Neural cell (in vitro differentiated cells): ENCODE measurements at regions not wholly inside any gene's neighbourhood (a gene's known extent, or its start where the extent isn't known, plus 50 kb on each side); places are given as distances from the start of the nearest gene placed in this dataset.

ENCODE experiments used
- H2AFZ ChIP-seq: fragments of 200-600, 300-800 bp; sonication (generic), shearing (Covaris generic); 2 replicates; pipeline ENCODE4 v1.6.0; 2014; ENCODE audit warnings: low read depth, mild to moderate bottlenecking, antibody characterized with exemption, low read length, moderate library complexity
- H3F3A ChIP-seq: fragments of 200-600 bp; shearing (Covaris generic); 2 replicates; pipeline ENCODE4 v1.6.1; 2016; ENCODE audit warnings: mild to moderate bottlenecking, moderate library complexity, mixed read lengths, antibody characterized with exemption, low read length; ENCODE audit not compliant: insufficient read depth, poor library complexity, severe bottlenecking
- H3K27ac ChIP-seq: fragments of 200-600, 300-800 bp; sonication (generic), shearing (Covaris generic); 2 replicates; pipeline ENCODE4 v1.5.1; 2014; ENCODE audit warnings: mild to moderate bottlenecking, low read length, moderate library complexity
- H3K27me3 ChIP-seq: fragments of 300-800, 200-600 bp; sonication (generic), shearing (Covaris generic); 2 replicates; pipeline ENCODE4 v1.6.0; 2014; ENCODE audit warnings: mild to moderate bottlenecking, low read depth, low read length, moderate library complexity; ENCODE audit not compliant: insufficient read depth
- H3K36me3 ChIP-seq: fragments of 300-800, 200-600 bp; sonication (generic), shearing (Covaris generic); 2 replicates; pipeline ENCODE4 v1.5.1; 2014; ENCODE audit warnings: mild to moderate bottlenecking, antibody characterized with exemption, low read length, moderate library complexity; ENCODE audit not compliant: insufficient read depth
- H3K4me2 ChIP-seq: fragments of 300-800, 200-600 bp; sonication (generic), shearing (Covaris generic); 2 replicates; pipeline ENCODE4 v1.6.0; 2014; ENCODE audit warnings: mild to moderate bottlenecking, low read length
- H3K4me3 ChIP-seq: fragments of 300-800, 200-600 bp; sonication (generic), shearing (Covaris generic); 2 replicates; pipeline ENCODE4 v1.5.1; 2014; ENCODE audit warnings: mild to moderate bottlenecking, low read length, moderate library complexity
- H3K79me2 ChIP-seq: fragments of 200-600 bp; shearing (Covaris generic); replicated peaks from 2 replicates; pipeline ENCODE4 v1.6.0; 2014; ENCODE audit warnings: mild to moderate bottlenecking, low read length, moderate library complexity; ENCODE audit not compliant: insufficient read depth
- H3K9ac ChIP-seq: fragments of 300-800, 200-600 bp; sonication (generic), shearing (Covaris generic); 2 replicates; pipeline ENCODE4 v1.6.1; 2016; ENCODE audit warnings: mild to moderate bottlenecking, low read length, mixed read lengths
- H3K9me2 ChIP-seq: fragments of 200-600 bp; shearing (Covaris generic); 2 replicates; pipeline ENCODE4 v1.6.1; 2016; ENCODE audit warnings: mild to moderate bottlenecking, low read length, mixed read lengths; ENCODE audit not compliant: insufficient read depth
- H3K9me3 ChIP-seq: fragments of 200-600, 300-800 bp; sonication (generic), shearing (Covaris generic); 2 replicates; pipeline ENCODE4 v1.6.1; 2016; ENCODE audit warnings: mild to moderate bottlenecking, mixed run types, low read length, moderate library complexity, mixed read lengths
- H4K20me1 ChIP-seq: fragments of 200-600 bp; shearing (Covaris generic); 2 replicates; pipeline ENCODE4 v1.6.1; 2016; ENCODE audit warnings: mild to moderate bottlenecking, mixed run types; ENCODE audit not compliant: insufficient read depth
- EP300 ChIP-seq: fragments of 450-650 bp; conservative IDR thresholded peaks from 2 replicates; pipeline ENCODE4 v1.6.1; 2014; ENCODE audit warnings: antibody characterized with exemption, mild to moderate bottlenecking, moderate library complexity; ENCODE audit not compliant: poor library complexity, severe bottlenecking
- EZH2 ChIP-seq: fragments of 200-600, 300-800 bp; shearing (Covaris generic), sonication (generic); IDR thresholded peaks from 2 replicates; pipeline ENCODE4 v1.6.1; 2014; ENCODE audit warnings: antibody characterized with exemption, low read length, borderline replicate concordance, mild to moderate bottlenecking; ENCODE audit not compliant: insufficient read depth, poor library complexity, severe bottlenecking
- MXI1 ChIP-seq: fragments of 450-650 bp; conservative IDR thresholded peaks from 2 replicates; pipeline ENCODE4 v1.6.1; 2014; ENCODE audit warnings: antibody characterized with exemption, mild to moderate bottlenecking; ENCODE audit not compliant: poor library complexity, severe bottlenecking
- POLR2AphosphoS5 ChIP-seq: IDR thresholded peaks from 2 replicates; pipeline ENCODE4 v1.6.1; 2012
- RAD21 ChIP-seq: fragments of 450-650 bp; conservative IDR thresholded peaks from 2 replicates; pipeline ENCODE4 v1.6.1; 2014; ENCODE audit warnings: antibody characterized with exemption, mild to moderate bottlenecking, moderate library complexity
- SMC3 ChIP-seq: fragments of 450-650 bp; conservative IDR thresholded peaks from 2 replicates; pipeline ENCODE4 v1.6.1; 2014; ENCODE audit warnings: antibody characterized with exemption, mild to moderate bottlenecking, moderate library complexity; ENCODE audit not compliant: poor library complexity
- TAF1 ChIP-seq: IDR thresholded peaks from 2 replicates; pipeline ENCODE4 v1.6.1; 2012; ENCODE audit warnings: low read depth
- TF ChIP-seq, protein P1 (sequence below): IDR thresholded peaks from 2 replicates; pipeline ENCODE4 v1.6.1; 2012; ENCODE audit warnings: borderline replicate concordance
- TF ChIP-seq, protein P2 (sequence below): fragments of 450-650 bp; IDR thresholded peaks from 2 replicates; pipeline ENCODE4 v1.5.1; 2014; ENCODE audit warnings: antibody characterized with exemption, mild to moderate bottlenecking, moderate library complexity; ENCODE audit not compliant: poor library complexity, severe bottlenecking

DNA sequence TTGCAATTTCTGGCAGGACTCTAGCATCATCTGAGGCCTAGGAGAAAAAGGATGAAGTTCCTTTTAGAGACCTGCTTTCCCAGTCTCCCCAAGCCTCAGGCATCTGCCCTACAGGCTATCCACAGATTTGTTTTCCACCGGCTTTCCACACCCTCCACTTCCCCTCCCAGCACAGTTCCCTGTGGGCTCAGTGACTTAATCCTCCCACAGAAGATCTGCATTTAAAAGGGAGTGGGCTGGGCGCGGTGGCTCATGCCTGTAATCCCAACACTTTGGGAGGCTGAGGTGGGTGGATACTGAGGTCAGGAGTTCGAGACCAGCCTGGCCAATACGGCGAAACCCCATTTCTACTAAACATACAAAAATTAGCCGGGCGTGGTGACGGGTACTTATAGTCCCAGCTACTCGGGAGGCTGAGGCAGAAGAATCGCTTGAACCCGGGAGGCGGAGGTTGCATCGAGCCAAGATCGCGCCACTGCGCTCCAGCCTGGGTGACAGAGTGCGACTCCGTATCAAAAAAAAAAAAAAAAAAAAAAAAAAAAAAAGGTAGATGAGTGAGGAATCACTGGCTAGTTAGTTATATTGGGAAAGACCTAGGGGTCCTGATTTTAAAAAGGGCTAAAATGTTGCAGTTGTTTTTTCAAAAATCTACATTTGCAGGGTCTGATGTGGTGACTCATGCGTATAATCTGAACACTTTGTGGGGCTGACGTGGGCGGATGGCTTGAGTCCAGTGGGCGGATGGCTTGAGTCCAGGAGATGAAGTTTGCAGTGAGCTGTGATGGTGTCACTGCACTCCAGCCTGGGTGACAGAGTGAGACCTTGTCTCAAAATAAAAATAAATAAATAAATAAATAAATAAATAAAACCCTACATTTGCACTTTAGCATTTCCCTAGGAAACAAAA lies 119.5 kb downstream of the BAMBI start:
- Histone ChIP-seq H3K4me2 (no peak overlapping the region), H3K9me2 (no peaks in the 10 kb centered on the region), H3K27me3 (no peaks in the 10 kb centered on the region), H3F3A (no peaks in the 10 kb centered on the region), H4K20me1 (no peaks in the 10 kb centered on the region), H3K36me3 (no peaks in the 10 kb centered on the region), H3K9ac (no peak overlapping the region), H3K9me3 (no peaks in the 10 kb centered on the region), H3K4me3 (no peak overlapping the region), H3K27ac (no peak overlapping the region), H3K79me2 (no peaks in the 10 kb centered on the region), H2AFZ (no peak overlapping the region)
- TF ChIP-seq POLR2AphosphoS5 (no peak), TAF1 (no peak), RAD21 (no peak), MXI1 (no peak), EZH2 (no peak)

DNA sequence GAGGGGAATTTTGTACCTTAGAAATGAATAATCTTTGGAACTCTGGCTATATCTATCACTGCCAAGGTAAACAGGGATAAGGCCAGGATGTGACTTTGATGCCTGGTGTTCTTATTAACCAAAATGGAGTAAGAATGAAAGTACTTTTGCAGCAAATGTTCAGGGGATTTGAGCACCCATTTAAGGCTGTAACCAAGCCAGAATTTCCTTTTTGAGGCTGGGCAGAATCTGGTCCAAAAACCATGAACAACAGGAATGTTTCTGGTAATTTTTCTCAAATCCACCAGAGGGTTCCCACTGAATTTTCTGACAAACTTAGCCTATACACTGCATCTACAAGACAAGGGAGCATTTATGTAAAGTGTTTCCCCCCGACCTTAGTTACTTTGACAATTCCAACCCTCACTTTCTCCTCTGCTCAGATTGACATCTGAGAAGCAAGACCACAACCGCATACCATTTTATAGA lies 120.6 kb downstream of the BAMBI start:
- H3K9ac ChIP-seq, result no peak overlapping the region
- H3K36me3 ChIP-seq, result no peaks in the 10 kb centered on the region
- no peaks in the 10 kb centered on the region for H4K20me1 ChIP-seq
- no peak overlapping the region for H3K4me3 ChIP-seq
- no peaks in the 10 kb centered on the region for H3K27me3 ChIP-seq
- no peak overlapping the region for H2AFZ ChIP-seq
- H3K79me2 ChIP-seq, result no peaks in the 10 kb centered on the region
- H3K4me2 ChIP-seq, result no peak overlapping the region
- H3K9me2 ChIP-seq, result no peaks in the 10 kb centered on the region
- no peaks in the 10 kb centered on the region for H3K9me3 ChIP-seq
- no peak for TF ChIP-seq EZH2
- no peak for TF ChIP-seq MXI1
- no peak for TF ChIP-seq RAD21
- TF ChIP-seq SMC3, result no peak
- no peak for TF ChIP-seq TAF1
- no peak for TF ChIP-seq EP300
- TF ChIP-seq, protein P1, sequence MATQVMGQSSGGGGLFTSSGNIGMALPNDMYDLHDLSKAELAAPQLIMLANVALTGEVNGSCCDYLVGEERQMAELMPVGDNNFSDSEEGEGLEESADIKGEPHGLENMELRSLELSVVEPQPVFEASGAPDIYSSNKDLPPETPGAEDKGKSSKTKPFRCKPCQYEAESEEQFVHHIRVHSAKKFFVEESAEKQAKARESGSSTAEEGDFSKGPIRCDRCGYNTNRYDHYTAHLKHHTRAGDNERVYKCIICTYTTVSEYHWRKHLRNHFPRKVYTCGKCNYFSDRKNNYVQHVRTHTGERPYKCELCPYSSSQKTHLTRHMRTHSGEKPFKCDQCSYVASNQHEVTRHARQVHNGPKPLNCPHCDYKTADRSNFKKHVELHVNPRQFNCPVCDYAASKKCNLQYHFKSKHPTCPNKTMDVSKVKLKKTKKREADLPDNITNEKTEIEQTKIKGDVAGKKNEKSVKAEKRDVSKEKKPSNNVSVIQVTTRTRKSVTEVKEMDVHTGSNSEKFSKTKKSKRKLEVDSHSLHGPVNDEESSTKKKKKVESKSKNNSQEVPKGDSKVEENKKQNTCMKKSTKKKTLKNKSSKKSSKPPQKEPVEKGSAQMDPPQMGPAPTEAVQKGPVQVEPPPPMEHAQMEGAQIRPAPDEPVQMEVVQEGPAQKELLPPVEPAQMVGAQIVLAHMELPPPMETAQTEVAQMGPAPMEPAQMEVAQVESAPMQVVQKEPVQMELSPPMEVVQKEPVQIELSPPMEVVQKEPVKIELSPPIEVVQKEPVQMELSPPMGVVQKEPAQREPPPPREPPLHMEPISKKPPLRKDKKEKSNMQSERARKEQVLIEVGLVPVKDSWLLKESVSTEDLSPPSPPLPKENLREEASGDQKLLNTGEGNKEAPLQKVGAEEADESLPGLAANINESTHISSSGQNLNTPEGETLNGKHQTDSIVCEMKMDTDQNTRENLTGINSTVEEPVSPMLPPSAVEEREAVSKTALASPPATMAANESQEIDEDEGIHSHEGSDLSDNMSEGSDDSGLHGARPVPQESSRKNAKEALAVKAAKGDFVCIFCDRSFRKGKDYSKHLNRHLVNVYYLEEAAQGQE, result no peak
- no peak for TF ChIP-seq POLR2AphosphoS5
- TF ChIP-seq, protein P2, sequence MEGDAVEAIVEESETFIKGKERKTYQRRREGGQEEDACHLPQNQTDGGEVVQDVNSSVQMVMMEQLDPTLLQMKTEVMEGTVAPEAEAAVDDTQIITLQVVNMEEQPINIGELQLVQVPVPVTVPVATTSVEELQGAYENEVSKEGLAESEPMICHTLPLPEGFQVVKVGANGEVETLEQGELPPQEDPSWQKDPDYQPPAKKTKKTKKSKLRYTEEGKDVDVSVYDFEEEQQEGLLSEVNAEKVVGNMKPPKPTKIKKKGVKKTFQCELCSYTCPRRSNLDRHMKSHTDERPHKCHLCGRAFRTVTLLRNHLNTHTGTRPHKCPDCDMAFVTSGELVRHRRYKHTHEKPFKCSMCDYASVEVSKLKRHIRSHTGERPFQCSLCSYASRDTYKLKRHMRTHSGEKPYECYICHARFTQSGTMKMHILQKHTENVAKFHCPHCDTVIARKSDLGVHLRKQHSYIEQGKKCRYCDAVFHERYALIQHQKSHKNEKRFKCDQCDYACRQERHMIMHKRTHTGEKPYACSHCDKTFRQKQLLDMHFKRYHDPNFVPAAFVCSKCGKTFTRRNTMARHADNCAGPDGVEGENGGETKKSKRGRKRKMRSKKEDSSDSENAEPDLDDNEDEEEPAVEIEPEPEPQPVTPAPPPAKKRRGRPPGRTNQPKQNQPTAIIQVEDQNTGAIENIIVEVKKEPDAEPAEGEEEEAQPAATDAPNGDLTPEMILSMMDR, result no peak
- H3F3A ChIP-seq, result no peaks in the 10 kb centered on the region
- no peak overlapping the region for H3K27ac ChIP-seq
